ENCODE measurements at regions not wholly inside any gene's neighbourhood (a gene's known extent, or its start where the extent isn't known, plus 50 kb on each side); places are given as distances from the start of the nearest gene placed in this dataset.
A peak's percentile ranks its signal among the peaks of the same experiment; 100 is the strongest.

GRCh38 chr3:182668541-182668940 is 124.8 kb upstream of the ATP11B start:
- DNase-seq = no peak

- DNase-seq = no peak
These were observed 124.3 kb upstream of the ATP11B start for GRCh38 chr3:182668974-182669373.

GRCh38 chr3:182671541-182671940 is 121.8 kb upstream of the ATP11B start:
- DNase-seq = no peak

GRCh38 chr3:182671942-182672341 is 121.4 kb upstream of the ATP11B start:
- DNase-seq = no peak

- no peak for DNase-seq
These were observed 120.0 kb upstream of the ATP11B start for GRCh38 chr3:182673336-182673735.

- no peak for DNase-seq
These were observed 110.8 kb upstream of the ATP11B start for GRCh38 chr3:182682263-182683241.

- DNase-seq = peak; percentile 53
These were observed 109.9 kb upstream of the ATP11B start for GRCh38 chr3:182683453-182683852.

- DNase-seq = no peak
These were observed 109.4 kb upstream of the ATP11B start for GRCh38 chr3:182683858-182684257.

GRCh38 chr3:182686033-182686886 is 107.0 kb upstream of the ATP11B start:
- no peak for DNase-seq

GRCh38 chr3:182690172-182690571 is 103.1 kb upstream of the ATP11B start:
- DNase-seq = no peak

- DNase-seq = no peak
These were observed 101.3 kb upstream of the ATP11B start for GRCh38 chr3:182692021-182692420.

- no peak for DNase-seq
These were observed 100.6 kb upstream of the ATP11B start for GRCh38 chr3:182692695-182693094.

- no peak for DNase-seq
These were observed 99.6 kb upstream of the ATP11B start for GRCh38 chr3:182693723-182694122.

- no peak for DNase-seq
These were observed 96.4 kb upstream of the ATP11B start for GRCh38 chr3:182696916-182697315.

GRCh38 chr3:182697345-182697919 is 95.9 kb upstream of the ATP11B start:
- DNase-seq = no peak

GRCh38 chr3:182698078-182698477 is 95.2 kb upstream of the ATP11B start:
- no peak for DNase-seq

GRCh38 chr3:182699550-182700170 is 93.6 kb upstream of the ATP11B start:
- DNase-seq = no peak

- no peak for DNase-seq
These were observed 91.1 kb upstream of the ATP11B start for GRCh38 chr3:182702216-182702615.

- DNase-seq = no peak
These were observed 90.1 kb upstream of the ATP11B start for GRCh38 chr3:182703233-182703632.

GRCh38 chr3:182704926-182705325 is 88.4 kb upstream of the ATP11B start:
- DNase-seq = no peak

- no peak for DNase-seq
These were observed 84.5 kb upstream of the ATP11B start for GRCh38 chr3:182708810-182709209.

- DNase-seq = no peak
These were observed 84.0 kb upstream of the ATP11B start for GRCh38 chr3:182709306-182709705.

Measured in KG1 (cell line).